Parathyroid adenoma (tissue), 2 donors: ENCODE measurements at regions not wholly inside any gene's neighbourhood (a gene's known extent, or its start where the extent isn't known, plus 50 kb on each side); places are given as distances from the start of the nearest gene placed in this dataset.

ENCODE experiments used
- H2AFZ ChIP-seq: fragments of 300-600 bp; sonication (generic); one replicate; pipeline ENCODE4 v1.7.0; 2017; ENCODE audit warnings: antibody characterized with exemption, mild to moderate bottlenecking
- H3K27ac ChIP-seq: fragments of 300-600 bp; sonication (generic); one replicate; pipeline ENCODE4 v1.7.0; 2017
- H3K27me3 ChIP-seq: fragments of 300-600 bp; sonication (generic); one replicate; pipeline ENCODE4 v1.7.0; 2017; ENCODE audit warnings: low read length; ENCODE audit not compliant: control insufficient read depth, insufficient read depth
- H3K36me3 ChIP-seq: fragments of 300-600 bp; sonication (generic); one replicate; pipeline ENCODE4 v1.7.0; 2017; ENCODE audit warnings: low read length; ENCODE audit not compliant: control insufficient read depth, insufficient read depth
- H3K4me1 ChIP-seq: fragments of 300-600 bp; sonication (generic); one replicate; pipeline ENCODE4 v1.7.0; 2017; ENCODE audit warnings: control low read depth
- H3K4me2 ChIP-seq: fragments of 300-600 bp; sonication (generic); one replicate; pipeline ENCODE4 v1.7.0; 2017; ENCODE audit warnings: low read length
- H3K4me3 ChIP-seq: fragments of 300-600 bp; sonication (generic); one replicate; pipeline ENCODE4 v1.7.0; 2017; ENCODE audit warnings: low read depth, low read length
- H3K79me2 ChIP-seq: fragments of 300-600 bp; sonication (generic); one replicate; pipeline ENCODE4 v1.7.0; 2017; ENCODE audit warnings: control low read depth
- H3K9ac ChIP-seq: fragments of 300-600 bp; sonication (generic); one replicate; pipeline ENCODE4 v1.7.0; 2017; ENCODE audit warnings: mild to moderate bottlenecking
- H3K9me3 ChIP-seq: fragments of 300-600 bp; sonication (generic); one replicate; pipeline ENCODE4 v1.7.0; 2017; ENCODE audit warnings: low read length; ENCODE audit not compliant: control insufficient read depth
- CTCF ChIP-seq: fragments of 300-600 bp; sonication (generic); IDR thresholded peaks from one replicate; pipeline ENCODE4 v1.7.0; 2017; ENCODE audit warnings: antibody characterized with exemption, mild to moderate bottlenecking
- donor health status: primary hyperparathyroidism.

GRCh38 chr17:62186841-62187240 lies 121.8 kb upstream of the MED13 start:
- H3K4me1 ChIP-seq = no peaks in the 10 kb centered on the region
- TF ChIP-seq CTCF = no peak
- H3K36me3 ChIP-seq = no peaks in the 10 kb centered on the region
- H3K4me3 ChIP-seq = no peak overlapping the region
- H3K4me2 ChIP-seq = no peak overlapping the region
- H3K27ac ChIP-seq = no peak overlapping the region
- no peak overlapping the region for H2AFZ ChIP-seq
- H3K9ac ChIP-seq = no peak overlapping the region
- H3K9me3 ChIP-seq = no peaks in the 10 kb centered on the region
- H3K79me2 ChIP-seq = no peaks in the 10 kb centered on the region
- H3K27me3 ChIP-seq = no peaks in the 10 kb centered on the region

- no peaks in the 10 kb centered on the region for H3K79me2 ChIP-seq
- no peak for TF ChIP-seq CTCF
- no peak overlapping the region for H3K4me2 ChIP-seq
- H2AFZ ChIP-seq = no peak overlapping the region
- no peaks in the 10 kb centered on the region for H3K27me3 ChIP-seq
- no peak overlapping the region for H3K4me3 ChIP-seq
- no peaks in the 10 kb centered on the region for H3K4me1 ChIP-seq
- no peak overlapping the region for H3K27ac ChIP-seq
- no peak overlapping the region for H3K9ac ChIP-seq
- H3K36me3 ChIP-seq = no peaks in the 10 kb centered on the region
- no peaks in the 10 kb centered on the region for H3K9me3 ChIP-seq
Measured at GRCh38 chr17:62180772-62181171, 115.7 kb upstream of the MED13 start.

- Histone ChIP-seq H3K27me3 (no peaks in the 10 kb centered on the region), H3K79me2 (no peaks in the 10 kb centered on the region), H3K9ac (no peak overlapping the region), H3K9me3 (no peaks in the 10 kb centered on the region), H3K4me2 (no peak overlapping the region), H3K36me3 (no peaks in the 10 kb centered on the region), H3K4me3 (no peak overlapping the region), H3K27ac (no peak overlapping the region), H3K4me1 (no peaks in the 10 kb centered on the region), H2AFZ (no peak overlapping the region)
- no peak for TF ChIP-seq CTCF
Measured at GRCh38 chr17:62179525-62180161, 114.6 kb upstream of the MED13 start.

- no peaks in the 10 kb centered on the region for H3K9me3 ChIP-seq
- H2AFZ ChIP-seq = no peak overlapping the region
- no peaks in the 10 kb centered on the region for H3K36me3 ChIP-seq
- no peak overlapping the region for H3K9ac ChIP-seq
- no peak overlapping the region for H3K4me2 ChIP-seq
- TF ChIP-seq CTCF = no peak
- H3K4me1 ChIP-seq = no peaks in the 10 kb centered on the region
- H3K27me3 ChIP-seq = no peaks in the 10 kb centered on the region
- no peaks in the 10 kb centered on the region for H3K79me2 ChIP-seq
- no peak overlapping the region for H3K4me3 ChIP-seq
- no peak overlapping the region for H3K27ac ChIP-seq
Measured at GRCh38 chr17:62178579-62178978, 113.5 kb upstream of the MED13 start.
